ENCODE measurements at regions not wholly inside any gene's neighbourhood (a gene's known extent, or its start where the extent isn't known, plus 50 kb on each side); places are given as distances from the start of the nearest gene placed in this dataset.

DNA sequence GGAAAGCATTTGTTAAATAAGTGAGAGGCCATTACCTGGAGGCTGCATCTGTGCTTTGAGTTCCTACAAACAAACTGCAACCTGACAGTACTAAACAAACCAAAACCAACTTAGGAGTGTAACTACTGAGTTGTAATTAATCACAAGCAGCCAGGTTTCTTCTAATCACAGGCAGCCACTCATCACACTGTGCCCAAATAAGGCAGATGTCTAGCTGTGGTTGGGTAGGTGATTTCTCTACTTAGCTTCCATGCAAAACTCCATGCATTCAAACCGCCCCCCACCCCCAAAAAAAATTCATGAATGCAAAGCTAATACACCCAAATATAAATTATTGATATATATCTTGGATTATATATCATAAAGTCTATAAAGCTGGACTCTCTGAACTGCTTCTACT is 461.1 kb downstream of the ARL4A start (continued):
- TF ChIP-seq, protein P1, sequence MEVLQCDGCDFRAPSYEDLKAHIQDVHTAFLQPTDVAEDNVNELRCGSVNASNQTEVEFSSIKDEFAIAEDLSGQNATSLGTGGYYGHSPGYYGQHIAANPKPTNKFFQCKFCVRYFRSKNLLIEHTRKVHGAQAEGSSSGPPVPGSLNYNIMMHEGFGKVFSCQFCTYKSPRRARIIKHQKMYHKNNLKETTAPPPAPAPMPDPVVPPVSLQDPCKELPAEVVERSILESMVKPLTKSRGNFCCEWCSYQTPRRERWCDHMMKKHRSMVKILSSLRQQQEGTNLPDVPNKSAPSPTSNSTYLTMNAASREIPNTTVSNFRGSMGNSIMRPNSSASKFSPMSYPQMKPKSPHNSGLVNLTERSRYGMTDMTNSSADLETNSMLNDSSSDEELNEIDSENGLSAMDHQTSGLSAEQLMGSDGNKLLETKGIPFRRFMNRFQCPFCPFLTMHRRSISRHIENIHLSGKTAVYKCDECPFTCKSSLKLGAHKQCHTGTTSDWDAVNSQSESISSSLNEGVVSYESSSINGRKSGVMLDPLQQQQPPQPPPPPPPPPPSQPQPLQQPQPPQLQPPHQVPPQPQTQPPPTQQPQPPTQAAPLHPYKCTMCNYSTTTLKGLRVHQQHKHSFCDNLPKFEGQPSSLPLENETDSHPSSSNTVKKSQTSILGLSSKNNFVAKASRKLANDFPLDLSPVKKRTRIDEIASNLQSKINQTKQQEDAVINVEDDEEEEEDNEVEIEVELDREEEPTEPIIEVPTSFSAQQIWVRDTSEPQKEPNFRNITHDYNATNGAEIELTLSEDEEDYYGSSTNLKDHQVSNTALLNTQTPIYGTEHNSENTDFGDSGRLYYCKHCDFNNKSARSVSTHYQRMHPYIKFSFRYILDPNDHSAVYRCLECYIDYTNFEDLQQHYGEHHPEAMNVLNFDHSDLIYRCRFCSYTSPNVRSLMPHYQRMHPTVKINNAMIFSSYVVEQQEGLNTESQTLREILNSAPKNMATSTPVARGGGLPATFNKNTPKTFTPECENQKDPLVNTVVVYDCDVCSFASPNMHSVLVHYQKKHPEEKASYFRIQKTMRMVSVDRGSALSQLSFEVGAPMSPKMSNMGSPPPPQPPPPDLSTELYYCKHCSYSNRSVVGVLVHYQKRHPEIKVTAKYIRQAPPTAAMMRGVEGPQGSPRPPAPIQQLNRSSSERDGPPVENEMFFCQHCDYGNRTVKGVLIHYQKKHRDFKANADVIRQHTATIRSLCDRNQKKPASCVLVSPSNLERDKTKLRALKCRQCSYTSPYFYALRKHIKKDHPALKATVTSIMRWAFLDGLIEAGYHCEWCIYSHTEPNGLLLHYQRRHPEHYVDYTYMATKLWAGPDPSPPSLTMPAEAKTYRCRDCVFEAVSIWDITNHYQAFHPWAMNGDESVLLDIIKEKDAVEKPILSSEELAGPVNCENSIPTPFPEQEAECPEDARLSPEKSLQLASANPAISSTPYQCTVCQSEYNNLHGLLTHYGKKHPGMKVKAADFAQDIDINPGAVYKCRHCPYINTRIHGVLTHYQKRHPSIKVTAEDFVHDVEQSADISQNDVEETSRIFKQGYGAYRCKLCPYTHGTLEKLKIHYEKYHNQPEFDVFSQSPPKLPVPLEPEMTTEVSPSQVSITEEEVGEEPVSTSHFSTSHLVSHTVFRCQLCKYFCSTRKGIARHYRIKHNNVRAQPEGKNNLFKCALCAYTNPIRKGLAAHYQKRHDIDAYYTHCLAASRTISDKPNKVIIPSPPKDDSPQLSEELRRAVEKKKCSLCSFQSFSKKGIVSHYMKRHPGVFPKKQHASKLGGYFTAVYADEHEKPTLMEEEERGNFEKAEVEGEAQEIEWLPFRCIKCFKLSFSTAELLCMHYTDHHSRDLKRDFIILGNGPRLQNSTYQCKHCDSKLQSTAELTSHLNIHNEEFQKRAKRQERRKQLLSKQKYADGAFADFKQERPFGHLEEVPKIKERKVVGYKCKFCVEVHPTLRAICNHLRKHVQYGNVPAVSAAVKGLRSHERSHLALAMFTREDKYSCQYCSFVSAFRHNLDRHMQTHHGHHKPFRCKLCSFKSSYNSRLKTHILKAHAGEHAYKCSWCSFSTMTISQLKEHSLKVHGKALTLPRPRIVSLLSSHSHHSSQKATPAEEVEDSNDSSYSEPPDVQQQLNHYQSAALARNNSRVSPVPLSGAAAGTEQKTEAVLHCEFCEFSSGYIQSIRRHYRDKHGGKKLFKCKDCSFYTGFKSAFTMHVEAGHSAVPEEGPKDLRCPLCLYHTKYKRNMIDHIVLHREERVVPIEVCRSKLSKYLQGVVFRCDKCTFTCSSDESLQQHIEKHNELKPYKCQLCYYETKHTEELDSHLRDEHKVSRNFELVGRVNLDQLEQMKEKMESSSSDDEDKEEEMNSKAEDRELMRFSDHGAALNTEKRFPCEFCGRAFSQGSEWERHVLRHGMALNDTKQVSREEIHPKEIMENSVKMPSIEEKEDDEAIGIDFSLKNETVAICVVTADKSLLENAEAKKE (CRISPR knock-in tag; IDR thresholded peaks at IDR 0.05) = no peak
- TF ChIP-seq EZH2phosphoT487 (IDR thresholded peaks at IDR 0.05; ENCODE audit: unreplicated experiment) (no peak), JUNB (IDR thresholded peaks at IDR 0.05; ENCODE audit: unreplicated experiment) (no peak), ZNF331 (CRISPR knock-in tag; IDR thresholded peaks at IDR 0.05; ENCODE audit: low read depth) (no peak)
- TF ChIP-seq, protein P2, sequence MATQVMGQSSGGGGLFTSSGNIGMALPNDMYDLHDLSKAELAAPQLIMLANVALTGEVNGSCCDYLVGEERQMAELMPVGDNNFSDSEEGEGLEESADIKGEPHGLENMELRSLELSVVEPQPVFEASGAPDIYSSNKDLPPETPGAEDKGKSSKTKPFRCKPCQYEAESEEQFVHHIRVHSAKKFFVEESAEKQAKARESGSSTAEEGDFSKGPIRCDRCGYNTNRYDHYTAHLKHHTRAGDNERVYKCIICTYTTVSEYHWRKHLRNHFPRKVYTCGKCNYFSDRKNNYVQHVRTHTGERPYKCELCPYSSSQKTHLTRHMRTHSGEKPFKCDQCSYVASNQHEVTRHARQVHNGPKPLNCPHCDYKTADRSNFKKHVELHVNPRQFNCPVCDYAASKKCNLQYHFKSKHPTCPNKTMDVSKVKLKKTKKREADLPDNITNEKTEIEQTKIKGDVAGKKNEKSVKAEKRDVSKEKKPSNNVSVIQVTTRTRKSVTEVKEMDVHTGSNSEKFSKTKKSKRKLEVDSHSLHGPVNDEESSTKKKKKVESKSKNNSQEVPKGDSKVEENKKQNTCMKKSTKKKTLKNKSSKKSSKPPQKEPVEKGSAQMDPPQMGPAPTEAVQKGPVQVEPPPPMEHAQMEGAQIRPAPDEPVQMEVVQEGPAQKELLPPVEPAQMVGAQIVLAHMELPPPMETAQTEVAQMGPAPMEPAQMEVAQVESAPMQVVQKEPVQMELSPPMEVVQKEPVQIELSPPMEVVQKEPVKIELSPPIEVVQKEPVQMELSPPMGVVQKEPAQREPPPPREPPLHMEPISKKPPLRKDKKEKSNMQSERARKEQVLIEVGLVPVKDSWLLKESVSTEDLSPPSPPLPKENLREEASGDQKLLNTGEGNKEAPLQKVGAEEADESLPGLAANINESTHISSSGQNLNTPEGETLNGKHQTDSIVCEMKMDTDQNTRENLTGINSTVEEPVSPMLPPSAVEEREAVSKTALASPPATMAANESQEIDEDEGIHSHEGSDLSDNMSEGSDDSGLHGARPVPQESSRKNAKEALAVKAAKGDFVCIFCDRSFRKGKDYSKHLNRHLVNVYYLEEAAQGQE (IDR thresholded peaks at IDR 0.05; ENCODE audit: unreplicated experiment) = no peak

DNA sequence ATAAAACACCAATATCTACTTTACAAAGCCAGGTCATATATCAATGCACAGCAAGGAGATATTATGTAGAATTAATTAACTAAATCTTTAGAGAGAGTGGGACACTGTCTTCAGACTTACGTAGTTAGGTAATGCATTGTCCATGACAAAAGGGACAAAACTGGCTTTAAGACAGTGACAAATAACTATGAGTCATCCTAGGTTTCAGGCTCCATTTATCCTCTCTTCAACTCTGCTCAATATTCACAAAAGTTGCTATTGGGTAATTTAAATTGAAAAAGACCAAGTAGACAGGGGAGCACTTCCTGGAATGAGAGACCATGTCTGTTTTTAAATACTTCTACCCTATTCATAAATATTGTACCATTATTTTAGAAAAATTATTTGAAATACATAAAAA is 464.5 kb downstream of the ARL4A start:
- no peaks in the 10 kb centered on the region for H3K27me3 ChIP-seq (ENCODE audit: insufficient read depth)
- no peak for DNase-seq (ENCODE audit: low spot score)
- Mint-ChIP-seq H3K36me3 (ENCODE audit: low read depth) (no peaks in the 10 kb centered on the region), H3K27me3 (ENCODE audit: insufficient read depth, low read depth, poor library complexity) (no peaks in the 10 kb centered on the region), H3K4me1 (no peaks in the 10 kb centered on the region), H3K4me3 (no peak overlapping the region), H3K9me3 (no peaks in the 10 kb centered on the region), H3K27ac (no peak overlapping the region)
- H3K4me1 ChIP-seq (ENCODE audit: insufficient read depth) = no peaks in the 10 kb centered on the region
- no peak overlapping the region for H2AFZ ChIP-seq
- H3K27ac ChIP-seq (ENCODE audit: low read depth) = no peak overlapping the region
- 0 out of 2 replicates have a peak, but pooled peaks cover 3% of the 10 kb centered on the region for H3K9me2 ChIP-seq (ENCODE audit: insufficient read depth)
- H3K4me2 ChIP-seq = no peak overlapping the region
- no peak overlapping the region for H3K4me3 ChIP-seq
- H3K79me2 ChIP-seq (replicated peaks; ENCODE audit: insufficient read depth) = no peaks in the 10 kb centered on the region
- no peaks in the 10 kb centered on the region for H4K20me1 ChIP-seq (replicated peaks; ENCODE audit: insufficient read depth)
- H3K36me3 ChIP-seq (ENCODE audit: insufficient read depth) = no peaks in the 10 kb centered on the region
- no peaks in the 10 kb centered on the region for H3F3A ChIP-seq (replicated peaks; ENCODE audit: low read depth)
- no peak for ATAC-seq
- no peak for TF ChIP-seq JUNB (IDR thresholded peaks at IDR 0.05; ENCODE audit: unreplicated experiment)
- TF ChIP-seq EZH2 (IDR thresholded peaks at IDR 0.05; ENCODE audit: low read depth, unreplicated experiment) = no peak
- no peak for TF ChIP-seq CREB1 (CRISPR knock-in tag; IDR thresholded peaks at IDR 0.05; ENCODE audit: low read depth)
- TF ChIP-seq NANOG (IDR thresholded peaks at IDR 0.05; ENCODE audit: borderline replicate concordance) = no peak
- TF ChIP-seq STAT1 (IDR thresholded peaks at IDR 0.05; ENCODE audit: unreplicated experiment) = no peak
- TF ChIP-seq, protein P3, sequence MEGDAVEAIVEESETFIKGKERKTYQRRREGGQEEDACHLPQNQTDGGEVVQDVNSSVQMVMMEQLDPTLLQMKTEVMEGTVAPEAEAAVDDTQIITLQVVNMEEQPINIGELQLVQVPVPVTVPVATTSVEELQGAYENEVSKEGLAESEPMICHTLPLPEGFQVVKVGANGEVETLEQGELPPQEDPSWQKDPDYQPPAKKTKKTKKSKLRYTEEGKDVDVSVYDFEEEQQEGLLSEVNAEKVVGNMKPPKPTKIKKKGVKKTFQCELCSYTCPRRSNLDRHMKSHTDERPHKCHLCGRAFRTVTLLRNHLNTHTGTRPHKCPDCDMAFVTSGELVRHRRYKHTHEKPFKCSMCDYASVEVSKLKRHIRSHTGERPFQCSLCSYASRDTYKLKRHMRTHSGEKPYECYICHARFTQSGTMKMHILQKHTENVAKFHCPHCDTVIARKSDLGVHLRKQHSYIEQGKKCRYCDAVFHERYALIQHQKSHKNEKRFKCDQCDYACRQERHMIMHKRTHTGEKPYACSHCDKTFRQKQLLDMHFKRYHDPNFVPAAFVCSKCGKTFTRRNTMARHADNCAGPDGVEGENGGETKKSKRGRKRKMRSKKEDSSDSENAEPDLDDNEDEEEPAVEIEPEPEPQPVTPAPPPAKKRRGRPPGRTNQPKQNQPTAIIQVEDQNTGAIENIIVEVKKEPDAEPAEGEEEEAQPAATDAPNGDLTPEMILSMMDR (conservative IDR thresholded peaks at IDR 0.05; ENCODE audit: low read depth in 2 of 2) = no peak
- TF ChIP-seq, protein P4, sequence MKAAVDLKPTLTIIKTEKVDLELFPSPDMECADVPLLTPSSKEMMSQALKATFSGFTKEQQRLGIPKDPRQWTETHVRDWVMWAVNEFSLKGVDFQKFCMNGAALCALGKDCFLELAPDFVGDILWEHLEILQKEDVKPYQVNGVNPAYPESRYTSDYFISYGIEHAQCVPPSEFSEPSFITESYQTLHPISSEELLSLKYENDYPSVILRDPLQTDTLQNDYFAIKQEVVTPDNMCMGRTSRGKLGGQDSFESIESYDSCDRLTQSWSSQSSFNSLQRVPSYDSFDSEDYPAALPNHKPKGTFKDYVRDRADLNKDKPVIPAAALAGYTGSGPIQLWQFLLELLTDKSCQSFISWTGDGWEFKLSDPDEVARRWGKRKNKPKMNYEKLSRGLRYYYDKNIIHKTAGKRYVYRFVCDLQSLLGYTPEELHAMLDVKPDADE (IDR thresholded peaks at IDR 0.05) = no peak

Measured in GM23338 (cell line).